ENCODE measurements at regions not wholly inside any gene's neighbourhood (a gene's known extent, or its start where the extent isn't known, plus 50 kb on each side); places are given as distances from the start of the nearest gene placed in this dataset.
"Not testable (repeated sequence)": the region's sequence is repeated elsewhere in the genome, so short reads cannot be mapped to it uniquely, and the experiment has no call there.

- no peak for DNase-seq
Observed at GRCh38 chr18:27361477-27361876, 176.4 kb upstream of the CHST9 start.

GRCh38 chr18:27355308-27355707 lies 170.2 kb upstream of the CHST9 start:
- DNase-seq: no peak

GRCh38 chr18:27353273-27353672 lies 168.2 kb upstream of the CHST9 start:
- no peak for DNase-seq

GRCh38 chr18:27349284-27349882 lies 164.3 kb upstream of the CHST9 start:
- DNase-seq: no peak

- no peak for DNase-seq
Observed at GRCh38 chr18:27331606-27332005, 146.5 kb upstream of the CHST9 start.

GRCh38 chr18:27314996-27315395 lies 129.9 kb upstream of the CHST9 start:
- DNase-seq: no peak

GRCh38 chr18:27313678-27314077 lies 128.6 kb upstream of the CHST9 start:
- DNase-seq: no peak

- no peak for DNase-seq
Observed at GRCh38 chr18:27312853-27313252, 127.7 kb upstream of the CHST9 start.

GRCh38 chr18:27312153-27312552 lies 127.0 kb upstream of the CHST9 start:
- no peak for DNase-seq

- DNase-seq: no peak
Observed at GRCh38 chr18:27311114-27311513, 126.0 kb upstream of the CHST9 start.

- no peak for DNase-seq
Observed at GRCh38 chr18:27301615-27302378, 116.7 kb upstream of the CHST9 start.

- no peak for DNase-seq
Observed at GRCh38 chr18:27298214-27298804, 113.2 kb upstream of the CHST9 start.

GRCh38 chr18:27285973-27286562 lies 101.0 kb upstream of the CHST9 start:
- not testable (repeated sequence) for DNase-seq

GRCh38 chr18:27278131-27278530 lies 93.0 kb upstream of the CHST9 start:
- DNase-seq: no peak

GRCh38 chr18:27277554-27277953 lies 92.4 kb upstream of the CHST9 start:
- DNase-seq: no peak

- DNase-seq: no peak
Observed at GRCh38 chr18:27276886-27277285, 91.8 kb upstream of the CHST9 start.

- no peak for DNase-seq
Observed at GRCh38 chr18:27276479-27276878, 91.4 kb upstream of the CHST9 start.

- no peak for DNase-seq
Observed at GRCh38 chr18:27274901-27275300, 89.8 kb upstream of the CHST9 start.

- no peak for DNase-seq
Observed at GRCh38 chr18:27270508-27270907, 85.4 kb upstream of the CHST9 start.

GRCh38 chr18:27263369-27263768 lies 78.3 kb upstream of the CHST9 start:
- no peak for DNase-seq

- DNase-seq: no peak
Observed at GRCh38 chr18:27261769-27262549, 76.9 kb upstream of the CHST9 start.

GRCh38 chr18:27253571-27253970 lies 68.5 kb upstream of the CHST9 start:
- no peak for DNase-seq

- DNase-seq: no peak
Observed at GRCh38 chr18:27250471-27250870, 65.4 kb upstream of the CHST9 start.
